Hepatocyte (in vitro differentiated cells): ENCODE measurements at regions not wholly inside any gene's neighbourhood (a gene's known extent, or its start where the extent isn't known, plus 50 kb on each side); places are given as distances from the start of the nearest gene placed in this dataset.

Experiments used
- DNase-seq: peaks from one replicate; pipeline ENCODE4 v3.0.0-alpha.2; 2016; ENCODE audit warnings: low spot score
- H2AFZ ChIP-seq: fragments of 200-600 bp; sonication (generic); 2 replicates; pipeline ENCODE4 v1.6.0; 2016; ENCODE audit warnings: antibody characterized with exemption, mild to moderate bottlenecking
- H3K27ac ChIP-seq: fragments of 200-600 bp; sonication (generic); 2 replicates; pipeline ENCODE4 v1.5.1; 2016; ENCODE audit warnings: mild to moderate bottlenecking
- H3K27me3 ChIP-seq: fragments of 200-600 bp; sonication (generic); 2 replicates; pipeline ENCODE4 v1.6.1; 2016
- H3K36me3 ChIP-seq: fragments of 200-600 bp; sonication (generic); replicated peaks from 2 replicates; pipeline ENCODE4 v1.5.1; 2016; ENCODE audit warnings: low read depth; ENCODE audit not compliant: insufficient read depth
- H3K4me1 ChIP-seq: fragments of 200-600 bp; sonication (generic); 2 replicates; pipeline ENCODE4 v1.5.1; 2016; ENCODE audit warnings: mild to moderate bottlenecking, moderate library complexity; ENCODE audit not compliant: insufficient read depth
- H3K4me2 ChIP-seq: fragments of 200-600 bp; sonication (generic); 2 replicates; pipeline ENCODE4 v1.6.0; 2016
- H3K4me3 ChIP-seq: fragments of 200-600 bp; sonication (generic); 2 replicates; pipeline ENCODE4 v1.5.1; 2016; ENCODE audit warnings: mild to moderate bottlenecking
- H3K79me2 ChIP-seq: fragments of 200-600 bp; sonication (generic); 2 replicates; pipeline ENCODE4 v1.6.0; 2017; ENCODE audit warnings: mild to moderate bottlenecking
- H3K9me2 ChIP-seq: fragments of 200-600 bp; sonication (generic); replicated peaks from 2 replicates; pipeline ENCODE4 v1.6.0; 2017; ENCODE audit warnings: mild to moderate bottlenecking; ENCODE audit not compliant: insufficient read depth
- H3K9me3 ChIP-seq: fragments of 200-600 bp; sonication (generic); 2 replicates; pipeline ENCODE4 v1.5.1; 2016; ENCODE audit warnings: low read depth, mild to moderate bottlenecking
- H4K20me1 ChIP-seq: fragments of 200-600 bp; sonication (generic); 2 replicates; pipeline ENCODE4 v1.6.0; 2016; ENCODE audit warnings: mild to moderate bottlenecking; ENCODE audit not compliant: insufficient read depth, poor library complexity, severe bottlenecking
- EZH2 ChIP-seq: fragments of 200-600 bp; sonication (generic); IDR thresholded peaks from 2 replicates; pipeline ENCODE4 v1.6.1; 2016; ENCODE audit warnings: antibody characterized with exemption, mild to moderate bottlenecking, borderline replicate concordance
- EZH2phosphoT487 ChIP-seq: fragments of 200-600 bp; sonication (generic); IDR thresholded peaks from one replicate; pipeline ENCODE4 v1.6.1; 2018; ENCODE audit warnings: antibody characterized with exemption, mild to moderate bottlenecking, low read depth, moderate library complexity; ENCODE audit not compliant: unreplicated experiment, severe bottlenecking
- WGBS: methylation state at CpG from one replicate; pipeline ENCODE4 v1.1.6; 2016; ENCODE audit warnings: low lambda C conversion rate; ENCODE audit errors: missing lambda C conversion rate; 5-methylcytosine and 5-hydroxymethylcytosine counted together
- TF ChIP-seq, protein P1 (sequence below): fragments of 200-600 bp; sonication (generic); IDR thresholded peaks from 2 replicates; pipeline ENCODE4 v1.5.1; 2016; ENCODE audit warnings: antibody characterized with exemption, mild to moderate bottlenecking; ENCODE audit not compliant: poor library complexity

DNA sequence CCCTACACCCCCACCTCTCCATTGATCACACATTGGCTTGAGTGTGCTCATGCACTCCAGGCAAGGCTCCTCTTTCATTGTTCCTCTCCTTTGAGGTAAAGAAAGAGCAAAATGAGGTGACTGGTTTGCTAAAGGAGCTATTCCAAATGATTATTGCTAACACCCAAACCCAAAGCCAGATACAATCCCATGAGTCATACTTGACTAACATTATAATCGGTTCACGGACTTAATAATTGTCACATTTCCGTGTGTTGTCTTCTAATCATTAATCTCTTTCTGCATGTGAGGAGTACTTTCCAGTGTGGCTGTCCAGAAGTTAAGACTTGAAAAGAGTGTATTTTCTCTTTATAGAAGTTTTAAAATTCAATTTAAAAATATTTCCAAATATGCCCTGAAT is 174.3 kb upstream of the SFRP2 start:
- Histone ChIP-seq H3K27ac (no peak overlapping the region), H3K4me2 (no peak overlapping the region), H2AFZ (no peak overlapping the region), H3K4me1 (no peaks in the 10 kb centered on the region), H3K79me2 (no peaks in the 10 kb centered on the region), H3K36me3 (no peaks in the 10 kb centered on the region), H4K20me1 (no peaks in the 10 kb centered on the region), H3K9me2 (no peaks in the 10 kb centered on the region), H3K4me3 (no peak overlapping the region), H3K9me3 (no peaks in the 10 kb centered on the region), H3K27me3 (no peaks in the 10 kb centered on the region)
- TF ChIP-seq, protein P1, sequence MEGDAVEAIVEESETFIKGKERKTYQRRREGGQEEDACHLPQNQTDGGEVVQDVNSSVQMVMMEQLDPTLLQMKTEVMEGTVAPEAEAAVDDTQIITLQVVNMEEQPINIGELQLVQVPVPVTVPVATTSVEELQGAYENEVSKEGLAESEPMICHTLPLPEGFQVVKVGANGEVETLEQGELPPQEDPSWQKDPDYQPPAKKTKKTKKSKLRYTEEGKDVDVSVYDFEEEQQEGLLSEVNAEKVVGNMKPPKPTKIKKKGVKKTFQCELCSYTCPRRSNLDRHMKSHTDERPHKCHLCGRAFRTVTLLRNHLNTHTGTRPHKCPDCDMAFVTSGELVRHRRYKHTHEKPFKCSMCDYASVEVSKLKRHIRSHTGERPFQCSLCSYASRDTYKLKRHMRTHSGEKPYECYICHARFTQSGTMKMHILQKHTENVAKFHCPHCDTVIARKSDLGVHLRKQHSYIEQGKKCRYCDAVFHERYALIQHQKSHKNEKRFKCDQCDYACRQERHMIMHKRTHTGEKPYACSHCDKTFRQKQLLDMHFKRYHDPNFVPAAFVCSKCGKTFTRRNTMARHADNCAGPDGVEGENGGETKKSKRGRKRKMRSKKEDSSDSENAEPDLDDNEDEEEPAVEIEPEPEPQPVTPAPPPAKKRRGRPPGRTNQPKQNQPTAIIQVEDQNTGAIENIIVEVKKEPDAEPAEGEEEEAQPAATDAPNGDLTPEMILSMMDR = no peak
- TF ChIP-seq EZH2 = no peak
- TF ChIP-seq EZH2phosphoT487 = no peak
- DNase-seq = no peak
- WGBS = 79% methylated on average over 3 of the region's 3 CpGs

DNA sequence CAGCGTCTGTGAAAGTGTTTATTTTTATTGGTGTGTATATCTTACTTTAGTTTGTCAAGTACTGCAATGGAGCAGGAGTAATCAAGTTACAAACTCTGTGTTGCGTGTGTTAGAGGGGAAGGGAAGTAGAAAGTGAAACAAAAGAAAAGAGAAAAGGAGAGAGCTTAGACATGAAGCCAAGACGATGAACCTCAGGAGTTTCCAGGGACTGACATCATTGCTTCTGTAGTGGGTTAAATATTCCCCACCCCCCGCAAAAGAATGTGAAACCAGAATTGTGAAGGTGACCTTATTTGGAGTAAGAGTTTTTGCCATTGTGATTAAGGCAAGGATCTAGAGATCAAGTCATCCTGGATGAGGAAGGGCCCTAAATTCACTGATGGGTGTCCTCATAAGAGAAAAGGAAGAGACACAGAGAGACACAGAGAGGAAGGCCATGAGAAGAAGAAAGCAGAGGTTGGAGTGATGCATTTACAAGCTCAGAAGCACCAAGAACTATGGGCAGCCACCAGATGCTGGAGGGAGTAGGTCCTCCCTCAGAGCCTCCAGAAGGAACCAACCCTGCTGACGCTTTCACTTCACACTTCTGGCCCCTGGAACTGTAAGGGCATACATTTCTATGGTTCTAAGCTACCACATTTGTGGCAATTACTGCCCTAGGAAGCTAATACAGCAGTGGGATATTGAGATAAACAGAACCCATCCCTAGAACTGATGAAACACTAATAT is 173.6 kb upstream of the SFRP2 start:
- H3K4me1 ChIP-seq = no peaks in the 10 kb centered on the region
- no peak overlapping the region for H3K27ac ChIP-seq
- WGBS = 85% methylated on average over 5 of the region's 5 CpGs
- no peaks in the 10 kb centered on the region for H4K20me1 ChIP-seq
- H3K9me3 ChIP-seq = no peaks in the 10 kb centered on the region
- H3K4me3 ChIP-seq = no peak overlapping the region
- no peaks in the 10 kb centered on the region for H3K27me3 ChIP-seq
- no peaks in the 10 kb centered on the region for H3K36me3 ChIP-seq
- no peak overlapping the region for H3K4me2 ChIP-seq
- no peak overlapping the region for H2AFZ ChIP-seq
- no peak for DNase-seq
- H3K79me2 ChIP-seq = no peaks in the 10 kb centered on the region
- no peaks in the 10 kb centered on the region for H3K9me2 ChIP-seq
- TF ChIP-seq EZH2 (no peak), EZH2phosphoT487 (no peak)
- TF ChIP-seq, protein P1 = no peak

DNA sequence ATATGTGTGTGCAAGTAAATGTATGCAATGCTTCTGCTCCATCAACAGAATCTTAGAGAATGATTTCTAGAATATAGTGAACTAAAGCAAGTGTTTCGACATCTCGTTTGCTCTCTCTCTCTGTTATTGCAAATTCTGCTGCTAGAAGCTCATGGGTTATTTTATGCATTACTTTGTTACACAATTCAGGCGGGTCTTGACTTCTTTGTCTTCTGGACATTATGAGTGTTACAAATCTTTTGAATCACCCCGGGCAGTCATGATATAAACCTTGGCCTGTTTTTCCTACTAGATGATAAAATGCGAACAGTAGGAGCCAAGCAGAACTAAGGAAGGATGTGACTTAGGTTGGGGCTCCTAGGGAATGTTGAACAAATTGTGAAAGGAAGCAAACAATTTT is 166.4 kb upstream of the SFRP2 start:
- H3K36me3 ChIP-seq = no peaks in the 10 kb centered on the region
- no peak overlapping the region for H3K27ac ChIP-seq
- H3K4me1 ChIP-seq = peaks cover under 1% of the 10 kb centered on the region
- H3K79me2 ChIP-seq = no peaks in the 10 kb centered on the region
- no peak overlapping the region for H2AFZ ChIP-seq
- 85% methylated on average over 5 of the region's 5 CpGs for WGBS
- no peaks in the 10 kb centered on the region for H3K27me3 ChIP-seq
- no peaks in the 10 kb centered on the region for H4K20me1 ChIP-seq
- H3K9me3 ChIP-seq = no peaks in the 10 kb centered on the region
- H3K9me2 ChIP-seq = no peaks in the 10 kb centered on the region
- no peak for TF ChIP-seq EZH2phosphoT487
- no peak for TF ChIP-seq EZH2
- TF ChIP-seq, protein P1 = no peak
- H3K4me3 ChIP-seq = no peak overlapping the region
- no peak for DNase-seq
- H3K4me2 ChIP-seq = no peak overlapping the region

DNA sequence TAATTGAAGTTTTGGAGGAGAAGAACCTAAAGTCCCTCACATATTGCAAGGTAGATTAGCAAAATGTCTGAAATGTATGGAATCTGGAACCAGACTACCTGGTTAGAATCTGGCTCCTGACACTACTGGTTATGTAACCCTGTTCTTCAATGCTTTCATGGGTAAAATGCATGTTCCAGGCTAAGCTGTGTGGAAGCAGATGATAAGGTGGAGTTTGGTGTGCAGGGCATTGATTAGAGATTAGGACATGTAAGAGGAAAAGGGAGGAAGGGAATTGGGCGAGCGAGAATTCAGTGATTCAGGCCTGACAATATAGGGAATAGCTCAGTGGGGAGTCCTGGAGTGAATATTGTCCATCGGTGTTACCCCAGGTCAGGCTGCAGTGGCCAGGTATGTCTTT is 165.8 kb upstream of the SFRP2 start:
- no peak overlapping the region for H2AFZ ChIP-seq
- no peak for DNase-seq
- peaks cover 4% of the 10 kb centered on the region for H3K4me1 ChIP-seq
- H4K20me1 ChIP-seq = no peaks in the 10 kb centered on the region
- no peak overlapping the region for H3K4me3 ChIP-seq
- H3K9me3 ChIP-seq = no peaks in the 10 kb centered on the region
- H3K36me3 ChIP-seq = no peaks in the 10 kb centered on the region
- no peaks in the 10 kb centered on the region for H3K9me2 ChIP-seq
- no peaks in the 10 kb centered on the region for H3K27me3 ChIP-seq
- H3K79me2 ChIP-seq = no peaks in the 10 kb centered on the region
- 95% methylated on average over 3 of the region's 3 CpGs for WGBS
- TF ChIP-seq EZH2phosphoT487 (no peak), EZH2 (no peak)
- TF ChIP-seq, protein P1 = no peak
- H3K27ac ChIP-seq = no peak overlapping the region
- H3K4me2 ChIP-seq = no peak overlapping the region
